ENCODE measurements at regions not wholly inside any gene's neighbourhood (a gene's known extent, or its start where the extent isn't known, plus 50 kb on each side); places are given as distances from the start of the nearest gene placed in this dataset.

GRCh38 chr14:34023824-34024767 is 73.2 kb upstream of the EGLN3 start:
- TF ChIP-seq POLR2A (IDR thresholded peaks at IDR 0.05; ENCODE audit: insufficient read depth in 1 of 2, low read depth in 2 of 2, low read length in 2 of 2): peak; percentile 34 to 58; a peak in 2 of 4 replicates
- TF ChIP-seq, protein P1, sequence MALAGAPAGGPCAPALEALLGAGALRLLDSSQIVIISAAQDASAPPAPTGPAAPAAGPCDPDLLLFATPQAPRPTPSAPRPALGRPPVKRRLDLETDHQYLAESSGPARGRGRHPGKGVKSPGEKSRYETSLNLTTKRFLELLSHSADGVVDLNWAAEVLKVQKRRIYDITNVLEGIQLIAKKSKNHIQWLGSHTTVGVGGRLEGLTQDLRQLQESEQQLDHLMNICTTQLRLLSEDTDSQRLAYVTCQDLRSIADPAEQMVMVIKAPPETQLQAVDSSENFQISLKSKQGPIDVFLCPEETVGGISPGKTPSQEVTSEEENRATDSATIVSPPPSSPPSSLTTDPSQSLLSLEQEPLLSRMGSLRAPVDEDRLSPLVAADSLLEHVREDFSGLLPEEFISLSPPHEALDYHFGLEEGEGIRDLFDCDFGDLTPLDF (CRISPR knock-in tag; IDR thresholded peaks at IDR 0.05): no peak
- no peak for TF ChIP-seq ETV6 (CRISPR knock-in tag; conservative IDR thresholded peaks at IDR 0.05)
- TF ChIP-seq CEBPB (IDR thresholded peaks at IDR 0.05; ENCODE audit: borderline replicate concordance, low read depth, low read length): peak; percentile 97
- peak in 1 of 2 experiments; percentile 31; a peak in 2 of 4 replicates for TF ChIP-seq NR2F1 (CRISPR knock-in tag; IDR thresholded peaks at IDR 0.05)
- peak; percentile 99 for TF ChIP-seq EP300 (IDR thresholded peaks at IDR 0.05; ENCODE audit: low read depth in 2 of 2, low read length in 2 of 2)
- TF ChIP-seq EP300 (CRISPR knock-in tag; IDR thresholded peaks at IDR 0.05; ENCODE audit: borderline replicate concordance): peak; percentile 98
- peak; percentile 73 for TF ChIP-seq ZKSCAN1 (IDR thresholded peaks at IDR 0.05; ENCODE audit: low read length)

All from HepG2 (cell line).